Fibroblast of skin of left quadriceps (primary cell): ENCODE measurements at regions not wholly inside any gene's neighbourhood (a gene's known extent, or its start where the extent isn't known, plus 50 kb on each side); places are given as distances from the start of the nearest gene placed in this dataset.
A peak's percentile ranks its signal among the peaks of the same experiment; 100 is the strongest.
"Not testable (repeated sequence)": the region's sequence is repeated elsewhere in the genome, so short reads cannot be mapped to it uniquely, and the experiment has no call there.

Experiments
- DNase-seq, 2 experiments: peaks; one replicate each; pipeline ENCODE4 v3.0.0-alpha.2; 2013; ENCODE audit warnings: low read depth in 2 of 2

GRCh38 chr5:133881576-133882388 lies 86.6 kb downstream of the C5orf15 start:
- no peak for DNase-seq

- no peak for DNase-seq
Measured at GRCh38 chr5:133878236-133878555, 90.2 kb downstream of the C5orf15 start.

GRCh38 chr5:133877351-133878235 lies 90.8 kb downstream of the C5orf15 start:
- DNase-seq: no peak

- no peak for DNase-seq
Measured at GRCh38 chr5:133876266-133876665, 92.2 kb downstream of the C5orf15 start.

- DNase-seq: no peak
Measured at GRCh38 chr5:133875179-133875578, 93.2 kb downstream of the C5orf15 start.

GRCh38 chr5:133873449-133873848 lies 95.0 kb downstream of the C5orf15 start:
- no peak for DNase-seq

GRCh38 chr5:133870661-133871060 lies 97.8 kb downstream of the C5orf15 start:
- peak; percentile 20 to 30 for DNase-seq

- no peak for DNase-seq
Measured at GRCh38 chr5:133869519-133870335, 98.7 kb downstream of the C5orf15 start.

GRCh38 chr5:133868946-133869518 lies 99.4 kb downstream of the C5orf15 start:
- peak; percentile 27 to 33 for DNase-seq

- DNase-seq: no peak
Measured at GRCh38 chr5:133867851-133868545, 100.4 kb downstream of the C5orf15 start.

GRCh38 chr5:133867341-133867740 lies 101.1 kb downstream of the C5orf15 start:
- no peak for DNase-seq

GRCh38 chr5:133866903-133867245 lies 101.6 kb downstream of the C5orf15 start:
- no peak for DNase-seq

- no peak for DNase-seq
Measured at GRCh38 chr5:133866160-133866902, 102.1 kb downstream of the C5orf15 start.

GRCh38 chr5:133865113-133865512 lies 103.3 kb downstream of the C5orf15 start:
- no peak for DNase-seq

- DNase-seq: no peak
Measured at GRCh38 chr5:133864711-133865110, 103.7 kb downstream of the C5orf15 start.

- no peak for DNase-seq
Measured at GRCh38 chr5:133863857-133864585, 104.4 kb downstream of the C5orf15 start.

- DNase-seq: no peak
Measured at GRCh38 chr5:133861161-133861737, 107.2 kb downstream of the C5orf15 start.

GRCh38 chr5:133859073-133859472 lies 109.4 kb downstream of the C5orf15 start:
- DNase-seq: no peak

- not testable (repeated sequence) for DNase-seq
Measured at GRCh38 chr5:133857595-133858313, 110.7 kb downstream of the C5orf15 start.
